Astrocyte of the cerebellum (primary cell): ENCODE measurements at regions not wholly inside any gene's neighbourhood (a gene's known extent, or its start where the extent isn't known, plus 50 kb on each side); places are given as distances from the start of the nearest gene placed in this dataset.

Source experiments
- DNase-seq: peaks from one replicate; pipeline ENCODE4 v3.0.0-alpha.2; 2011; ENCODE audit warnings: low read depth
- H3K4me3 ChIP-seq: 2 replicates; pipeline ENCODE4 v1.5.1; 2011; ENCODE audit warnings: mild to moderate bottlenecking, low read depth, low read length, moderate library complexity
- in situ Hi-C: cut with HindIII; loops from 2 replicates; pipeline ENCODE4 v1.10.0; 2017; ENCODE audit warnings: low sequenced_read_pairs
- TF ChIP-seq, protein P1 (sequence below): IDR thresholded peaks from 2 replicates; pipeline ENCODE4 v1.5.1; 2012; ENCODE audit warnings: low read length, low read depth, moderate library complexity, mild to moderate bottlenecking; ENCODE audit errors: missing control alignments

GRCh38 chr10:58903071-58903470, 273.4 kb upstream of the PHYHIPL start:
- no peak for DNase-seq
- in situ Hi-C loops: loop anchor here (5.0 kb wide), 1 partner anchor 51 kb away; no protein-coding TSS in a partner anchor
- TF ChIP-seq, protein P1, sequence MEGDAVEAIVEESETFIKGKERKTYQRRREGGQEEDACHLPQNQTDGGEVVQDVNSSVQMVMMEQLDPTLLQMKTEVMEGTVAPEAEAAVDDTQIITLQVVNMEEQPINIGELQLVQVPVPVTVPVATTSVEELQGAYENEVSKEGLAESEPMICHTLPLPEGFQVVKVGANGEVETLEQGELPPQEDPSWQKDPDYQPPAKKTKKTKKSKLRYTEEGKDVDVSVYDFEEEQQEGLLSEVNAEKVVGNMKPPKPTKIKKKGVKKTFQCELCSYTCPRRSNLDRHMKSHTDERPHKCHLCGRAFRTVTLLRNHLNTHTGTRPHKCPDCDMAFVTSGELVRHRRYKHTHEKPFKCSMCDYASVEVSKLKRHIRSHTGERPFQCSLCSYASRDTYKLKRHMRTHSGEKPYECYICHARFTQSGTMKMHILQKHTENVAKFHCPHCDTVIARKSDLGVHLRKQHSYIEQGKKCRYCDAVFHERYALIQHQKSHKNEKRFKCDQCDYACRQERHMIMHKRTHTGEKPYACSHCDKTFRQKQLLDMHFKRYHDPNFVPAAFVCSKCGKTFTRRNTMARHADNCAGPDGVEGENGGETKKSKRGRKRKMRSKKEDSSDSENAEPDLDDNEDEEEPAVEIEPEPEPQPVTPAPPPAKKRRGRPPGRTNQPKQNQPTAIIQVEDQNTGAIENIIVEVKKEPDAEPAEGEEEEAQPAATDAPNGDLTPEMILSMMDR: no peak
- H3K4me3 ChIP-seq: no peak overlapping the region

DNA sequence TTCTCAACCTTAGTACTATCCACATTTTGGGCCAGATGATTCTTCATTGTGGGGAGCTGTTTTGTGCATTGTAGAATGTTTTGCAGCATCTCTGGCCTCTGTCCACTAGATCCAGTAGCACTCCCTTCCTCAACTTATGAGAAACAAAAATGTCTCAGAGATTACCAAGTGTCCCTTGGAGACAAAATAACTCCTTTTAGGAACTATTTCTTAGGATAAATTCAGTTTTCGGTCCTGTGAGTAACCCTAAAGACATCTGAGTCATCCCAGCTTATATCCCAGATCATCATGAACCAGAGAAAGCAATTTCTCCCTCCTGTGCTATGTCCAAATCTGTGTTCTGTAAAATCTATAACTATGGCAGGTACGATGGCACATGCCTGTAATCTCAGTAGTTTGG, 266.6 kb upstream of the PHYHIPL start:
- TF ChIP-seq, protein P1: no peak
- in situ Hi-C loops: no loop called here
- no peak for DNase-seq
- H3K4me3 ChIP-seq: no peak overlapping the region

DNA sequence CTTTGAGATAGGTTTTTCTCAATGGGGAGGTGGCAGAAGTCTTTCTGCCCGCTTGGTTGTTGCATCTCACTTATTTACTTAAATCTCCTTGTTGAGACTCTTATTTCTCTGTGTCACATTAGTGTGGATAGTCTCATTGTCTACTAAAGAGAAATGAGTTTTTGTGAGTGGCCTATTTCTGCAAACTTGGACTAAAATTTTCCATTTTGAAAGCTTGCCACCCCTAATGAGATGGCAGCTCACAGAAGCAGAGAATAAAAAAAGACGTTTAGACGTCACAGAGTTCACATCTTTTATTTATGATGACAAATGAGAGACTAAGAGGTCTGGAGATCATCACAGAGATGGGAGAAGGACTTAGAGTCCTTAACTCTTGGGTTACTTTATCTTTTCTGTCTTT, 262.7 kb upstream of the PHYHIPL start:
- TF ChIP-seq, protein P1: no peak
- DNase-seq: no peak
- in situ Hi-C loops: no loop called here
- H3K4me3 ChIP-seq: no peak overlapping the region

- TF ChIP-seq, protein P1: no peak
- H3K4me3 ChIP-seq: no peak overlapping the region
- in situ Hi-C loops: no loop called here
- no peak for DNase-seq
Measured at GRCh38 chr10:58918887-58919286, 257.6 kb upstream of the PHYHIPL start.

DNA sequence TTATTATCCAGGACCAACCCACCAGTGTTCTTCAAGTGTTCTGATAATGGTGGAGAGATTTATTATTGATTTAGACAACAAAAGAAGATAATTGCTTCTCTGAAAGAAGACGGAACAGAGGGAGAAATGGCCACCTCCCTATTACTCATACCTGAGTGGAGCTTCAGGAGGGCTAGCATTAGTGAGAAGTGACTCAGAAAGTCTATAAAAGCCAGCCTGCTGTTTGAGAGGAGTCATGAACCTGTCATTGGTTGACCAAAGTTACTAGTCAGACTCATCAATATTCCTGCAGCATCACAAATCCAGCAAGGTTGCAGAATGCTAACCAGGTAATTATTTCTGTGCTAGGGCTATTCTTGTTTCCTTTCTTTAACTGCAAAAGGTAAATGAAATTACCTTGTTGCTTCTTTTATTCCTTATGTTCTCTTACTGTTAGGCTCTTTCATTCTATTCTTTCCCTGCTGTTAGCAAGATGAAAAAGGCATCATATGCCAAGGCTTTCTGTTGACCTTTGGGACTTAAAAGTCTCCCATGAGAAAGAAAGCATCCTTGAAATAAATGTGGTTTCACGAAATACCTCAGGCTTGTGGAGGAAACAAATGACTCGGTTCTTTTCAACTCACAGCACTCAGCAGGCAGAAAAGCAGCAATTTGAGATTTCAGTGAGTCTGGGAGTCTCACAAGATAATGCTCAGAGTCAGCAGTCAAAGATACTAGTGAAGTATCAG, 256.4 kb upstream of the PHYHIPL start:
- peak; percentile 88 for DNase-seq
- in situ Hi-C loops: no loop called here
- TF ChIP-seq, protein P1: no peak
- no peak overlapping the region for H3K4me3 ChIP-seq

GRCh38 chr10:58920655-58921003, 255.8 kb upstream of the PHYHIPL start:
- TF ChIP-seq, protein P1: no peak
- in situ Hi-C loops: no loop called here
- no peak overlapping the region for H3K4me3 ChIP-seq
- DNase-seq: no peak
